ENCODE measurements at regions not wholly inside any gene's neighbourhood (a gene's known extent, or its start where the extent isn't known, plus 50 kb on each side); places are given as distances from the start of the nearest gene placed in this dataset.

DNA sequence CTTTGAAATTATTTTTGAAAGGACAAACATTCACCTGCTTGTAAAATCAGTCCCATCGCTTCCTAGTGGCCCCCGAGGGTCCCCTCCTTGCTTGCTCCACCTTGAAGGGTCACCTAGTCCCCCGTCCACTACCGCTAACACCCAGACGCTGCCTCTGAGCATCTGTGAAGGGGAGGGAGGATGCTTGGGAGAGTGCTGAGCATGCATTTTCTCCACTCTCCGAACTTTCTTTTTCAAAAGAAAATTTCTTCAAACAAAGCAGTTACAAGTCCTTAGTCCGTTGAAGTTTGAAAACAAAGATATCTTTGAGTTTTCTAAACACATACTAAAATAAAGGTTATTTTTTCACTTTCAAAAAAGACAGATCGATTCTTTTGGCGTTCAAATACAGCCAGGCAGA, 224.3 kb upstream of the ARID1B start:
- no peak for DNase-seq (ENCODE audit: low spot score)
- H3K36me3 ChIP-seq (ENCODE audit: low read depth): no peaks in the 10 kb centered on the region
- no peak overlapping the region for H3K4me3 ChIP-seq (ENCODE audit: severe bottlenecking)
- no peak overlapping the region for H3K27ac ChIP-seq (ENCODE audit: poor library complexity, severe bottlenecking)
- H3K27me3 ChIP-seq (ENCODE audit: insufficient read depth, poor library complexity, severe bottlenecking): no peaks in the 10 kb centered on the region
- TF ChIP-seq, protein P1, sequence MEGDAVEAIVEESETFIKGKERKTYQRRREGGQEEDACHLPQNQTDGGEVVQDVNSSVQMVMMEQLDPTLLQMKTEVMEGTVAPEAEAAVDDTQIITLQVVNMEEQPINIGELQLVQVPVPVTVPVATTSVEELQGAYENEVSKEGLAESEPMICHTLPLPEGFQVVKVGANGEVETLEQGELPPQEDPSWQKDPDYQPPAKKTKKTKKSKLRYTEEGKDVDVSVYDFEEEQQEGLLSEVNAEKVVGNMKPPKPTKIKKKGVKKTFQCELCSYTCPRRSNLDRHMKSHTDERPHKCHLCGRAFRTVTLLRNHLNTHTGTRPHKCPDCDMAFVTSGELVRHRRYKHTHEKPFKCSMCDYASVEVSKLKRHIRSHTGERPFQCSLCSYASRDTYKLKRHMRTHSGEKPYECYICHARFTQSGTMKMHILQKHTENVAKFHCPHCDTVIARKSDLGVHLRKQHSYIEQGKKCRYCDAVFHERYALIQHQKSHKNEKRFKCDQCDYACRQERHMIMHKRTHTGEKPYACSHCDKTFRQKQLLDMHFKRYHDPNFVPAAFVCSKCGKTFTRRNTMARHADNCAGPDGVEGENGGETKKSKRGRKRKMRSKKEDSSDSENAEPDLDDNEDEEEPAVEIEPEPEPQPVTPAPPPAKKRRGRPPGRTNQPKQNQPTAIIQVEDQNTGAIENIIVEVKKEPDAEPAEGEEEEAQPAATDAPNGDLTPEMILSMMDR (IDR thresholded peaks at IDR 0.05; ENCODE audit: poor library complexity, severe bottlenecking): no peak
- ATAC-seq (ENCODE audit: low read depth): no peak
- no peaks in the 10 kb centered on the region for H3K4me1 ChIP-seq (ENCODE audit: insufficient read depth, poor library complexity, severe bottlenecking)
- no peaks in the 10 kb centered on the region for H3K9me3 ChIP-seq (ENCODE audit: severe bottlenecking)

DNA sequence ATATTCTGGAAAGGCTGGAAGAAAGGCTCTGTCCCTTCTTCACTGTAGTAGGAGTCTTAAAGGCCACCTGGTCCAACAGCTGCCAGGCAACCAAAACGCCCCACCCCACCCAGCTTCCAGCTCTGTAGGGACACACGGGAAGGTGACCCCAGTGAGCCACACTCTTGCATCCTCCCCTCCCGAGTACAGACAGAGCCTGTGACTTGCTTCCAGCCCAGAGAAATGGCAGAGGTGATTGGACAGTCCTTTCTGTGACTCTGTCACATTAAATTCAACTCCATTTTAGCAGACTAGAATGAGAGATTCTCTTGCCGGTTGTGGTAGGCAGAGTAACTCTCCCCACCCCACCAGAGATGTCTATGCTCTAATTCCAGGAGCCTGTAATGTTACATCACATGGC, 226.2 kb upstream of the ARID1B start:
- no peaks in the 10 kb centered on the region for H3K9me3 ChIP-seq (ENCODE audit: severe bottlenecking)
- TF ChIP-seq, protein P1 (IDR thresholded peaks at IDR 0.05; ENCODE audit: poor library complexity, severe bottlenecking): no peak
- ATAC-seq (ENCODE audit: low read depth) (no peak), DNase-seq (ENCODE audit: low spot score) (no peak)
- H3K4me1 ChIP-seq (ENCODE audit: insufficient read depth, poor library complexity, severe bottlenecking): no peaks in the 10 kb centered on the region
- no peaks in the 10 kb centered on the region for H3K27me3 ChIP-seq (ENCODE audit: insufficient read depth, poor library complexity, severe bottlenecking)
- H3K36me3 ChIP-seq (ENCODE audit: low read depth): no peaks in the 10 kb centered on the region
- H3K27ac ChIP-seq (ENCODE audit: poor library complexity, severe bottlenecking): no peak overlapping the region
- no peak overlapping the region for H3K4me3 ChIP-seq (ENCODE audit: severe bottlenecking)

DNA sequence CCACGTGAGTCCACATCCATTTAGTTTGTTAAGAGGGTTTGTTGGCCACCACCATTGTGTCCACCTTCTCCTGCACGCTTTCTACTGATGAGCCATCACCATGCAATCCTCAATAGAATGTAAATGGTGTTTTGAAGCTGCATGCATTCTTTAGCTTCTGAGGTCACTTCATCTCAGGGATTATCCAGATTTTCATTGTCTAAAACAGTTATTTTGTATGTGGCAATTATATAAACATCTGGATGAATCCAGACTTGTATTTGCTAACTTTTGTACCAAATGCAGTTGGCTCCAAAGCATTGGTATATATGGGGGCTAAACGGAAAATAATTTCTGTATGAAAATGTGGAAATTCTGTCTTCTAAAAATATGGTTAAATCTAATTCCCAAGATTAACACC, 231.2 kb upstream of the ARID1B start:
- Histone ChIP-seq H3K9me3 (ENCODE audit: severe bottlenecking) (no peaks in the 10 kb centered on the region), H3K36me3 (ENCODE audit: low read depth) (no peaks in the 10 kb centered on the region), H3K4me1 (ENCODE audit: insufficient read depth, poor library complexity, severe bottlenecking) (no peaks in the 10 kb centered on the region), H3K4me3 (ENCODE audit: severe bottlenecking) (no peak overlapping the region), H3K27ac (ENCODE audit: poor library complexity, severe bottlenecking) (no peak overlapping the region), H3K27me3 (ENCODE audit: insufficient read depth, poor library complexity, severe bottlenecking) (no peaks in the 10 kb centered on the region)
- TF ChIP-seq, protein P1 (IDR thresholded peaks at IDR 0.05; ENCODE audit: poor library complexity, severe bottlenecking): no peak
- ATAC-seq (ENCODE audit: low read depth) (no peak), DNase-seq (ENCODE audit: low spot score) (no peak)

DNA sequence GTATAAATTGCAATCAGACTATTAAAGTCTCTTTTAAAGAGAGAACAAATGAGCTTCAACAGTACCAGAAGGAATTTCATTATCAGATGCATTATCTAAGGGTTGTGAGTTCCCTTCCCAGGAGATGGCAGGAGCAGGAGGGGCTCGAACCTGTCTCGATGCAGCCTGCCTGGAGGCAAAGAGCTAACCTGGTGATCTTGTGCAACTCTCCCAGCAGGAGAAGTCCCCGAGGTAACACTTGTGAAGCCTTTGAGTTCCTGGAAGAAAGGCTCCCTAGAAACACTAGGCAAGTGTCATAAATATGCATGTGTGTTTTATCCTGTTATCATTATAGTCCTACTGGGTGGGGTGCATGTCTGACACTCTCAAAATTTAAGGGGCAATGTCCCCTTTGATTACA, 232.2 kb upstream of the ARID1B start:
- Histone ChIP-seq H3K4me3 (ENCODE audit: severe bottlenecking) (no peak overlapping the region), H3K36me3 (ENCODE audit: low read depth) (no peaks in the 10 kb centered on the region), H3K27ac (ENCODE audit: poor library complexity, severe bottlenecking) (no peak overlapping the region), H3K4me1 (ENCODE audit: insufficient read depth, poor library complexity, severe bottlenecking) (no peaks in the 10 kb centered on the region), H3K9me3 (ENCODE audit: severe bottlenecking) (no peaks in the 10 kb centered on the region), H3K27me3 (ENCODE audit: insufficient read depth, poor library complexity, severe bottlenecking) (no peaks in the 10 kb centered on the region)
- TF ChIP-seq, protein P1 (IDR thresholded peaks at IDR 0.05; ENCODE audit: poor library complexity, severe bottlenecking): no peak
- no peak for ATAC-seq (ENCODE audit: low read depth)
- no peak for DNase-seq (ENCODE audit: low spot score)

DNA sequence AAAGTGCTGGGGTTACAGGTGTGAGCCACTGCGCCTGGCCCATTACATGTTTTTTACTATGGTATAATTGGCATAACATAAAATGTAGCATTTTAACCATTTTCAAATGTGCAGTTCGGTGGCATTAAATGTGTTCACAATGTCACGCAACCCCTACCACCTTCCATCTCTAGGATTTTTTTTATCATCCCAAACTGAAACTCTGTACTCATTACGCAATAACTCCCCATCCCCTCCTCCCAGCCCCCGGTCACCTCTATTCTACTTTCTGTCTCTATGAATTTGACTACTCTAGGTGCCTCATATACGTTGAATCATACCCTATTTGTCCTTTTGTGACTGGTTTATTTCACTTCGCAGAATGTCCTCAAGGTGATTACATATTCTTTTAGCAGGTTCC, 233.1 kb upstream of the ARID1B start:
- ATAC-seq (ENCODE audit: low read depth): no peak

More for the DNA sequence above, 233.1 kb upstream of the ARID1B start:
- no peaks in the 10 kb centered on the region for H3K36me3 ChIP-seq (ENCODE audit: low read depth)
- TF ChIP-seq, protein P1 (IDR thresholded peaks at IDR 0.05; ENCODE audit: poor library complexity, severe bottlenecking): no peak
- no peak for DNase-seq (ENCODE audit: low spot score)
- no peaks in the 10 kb centered on the region for H3K4me1 ChIP-seq (ENCODE audit: insufficient read depth, poor library complexity, severe bottlenecking)
- H3K9me3 ChIP-seq (ENCODE audit: severe bottlenecking): no peaks in the 10 kb centered on the region
- no peak overlapping the region for H3K4me3 ChIP-seq (ENCODE audit: severe bottlenecking)
- H3K27me3 ChIP-seq (ENCODE audit: insufficient read depth, poor library complexity, severe bottlenecking): no peaks in the 10 kb centered on the region
- H3K27ac ChIP-seq (ENCODE audit: poor library complexity, severe bottlenecking): no peak overlapping the region

All from RWPE2 (cell line).